ENCODE measurements at regions not wholly inside any gene's neighbourhood (a gene's known extent, or its start where the extent isn't known, plus 50 kb on each side); places are given as distances from the start of the nearest gene placed in this dataset.

- no peak overlapping the region for H3K27ac Mint-ChIP-seq
- DNase-seq = no peak
- no peak for ATAC-seq (replicated peaks)
Observed at GRCh38 chr6:11653028-11653583, 115.6 kb downstream of the TMEM170B start.

DNA sequence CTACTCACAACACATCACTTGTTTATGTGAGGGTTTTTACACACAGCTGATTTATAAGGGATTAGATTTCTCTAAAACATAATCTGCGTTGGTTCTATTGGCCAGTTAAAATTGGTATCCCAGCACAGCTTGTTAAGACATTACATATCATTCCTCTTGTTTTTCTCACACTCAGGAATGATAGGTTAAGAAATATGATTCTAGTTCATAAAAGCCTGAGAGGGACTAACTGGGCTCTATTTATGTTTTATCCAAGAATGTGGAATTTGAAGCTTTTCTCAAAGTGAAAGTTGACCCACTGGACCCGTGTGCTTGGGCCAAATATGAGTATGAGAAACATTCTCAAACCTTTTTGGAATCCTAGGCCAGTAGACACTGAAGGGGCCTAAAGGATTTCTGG lies 117.3 kb downstream of the TMEM170B start:
- no peaks in the 10 kb centered on the region for H3K36me3 Mint-ChIP-seq (ENCODE audit: insufficient read depth)
- peaks cover 60 to 70% of the 10 kb centered on the region in 2 donors for H3K27me3 Mint-ChIP-seq
- H3K4me3 Mint-ChIP-seq = no peak overlapping the region
- H3K9me3 Mint-ChIP-seq = no peaks in the 10 kb centered on the region
- peaks cover 0 to 3% of the 10 kb centered on the region in 2 donors for H3K4me1 Mint-ChIP-seq (ENCODE audit: low read depth in 2 of 2)
- DNase-seq (no peak), ATAC-seq (replicated peaks) (no peak)
- H3K27ac Mint-ChIP-seq = no peak overlapping the region

More at GRCh38 chr6:11653028-11653583, 115.6 kb downstream of the TMEM170B start:
- Mint-ChIP-seq H3K27me3 (peaks cover 62 to 64% of the 10 kb centered on the region in 2 donors), H3K36me3 (ENCODE audit: insufficient read depth) (no peaks in the 10 kb centered on the region), H3K4me3 (no peak overlapping the region), H3K9me3 (no peaks in the 10 kb centered on the region), H3K4me1 (ENCODE audit: low read depth in 2 of 2) (peaks cover 0 to 3% of the 10 kb centered on the region in 2 donors)

DNA sequence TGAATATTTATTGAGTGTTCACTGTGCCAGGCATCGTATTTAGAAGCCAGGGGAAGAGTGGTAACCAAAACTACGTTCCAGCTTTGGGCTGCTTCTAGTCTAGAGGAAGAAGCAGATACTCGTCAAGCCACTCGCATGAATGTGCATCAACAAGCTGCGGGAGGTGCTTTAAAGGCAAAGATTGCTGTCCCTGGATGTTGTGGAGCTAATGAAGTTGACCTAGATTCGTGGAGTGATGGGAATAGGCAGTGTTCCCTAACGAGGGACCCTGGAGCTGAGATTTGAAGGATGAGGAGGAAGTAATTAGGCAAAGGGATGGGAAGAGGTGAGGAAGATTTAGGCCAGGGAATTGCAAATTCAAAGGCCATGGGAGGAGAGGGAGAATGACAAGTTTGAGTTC lies 118.9 kb downstream of the TMEM170B start:
- no peaks in the 10 kb centered on the region for H3K36me3 Mint-ChIP-seq (ENCODE audit: insufficient read depth)
- peaks cover 45 to 62% of the 10 kb centered on the region in 2 donors for H3K27me3 Mint-ChIP-seq
- no peak for ATAC-seq (replicated peaks)
- DNase-seq = no peak
- peaks cover 0 to 3% of the 10 kb centered on the region in 2 donors for H3K4me1 Mint-ChIP-seq (ENCODE audit: low read depth in 2 of 2)
- H3K4me3 Mint-ChIP-seq = no peak overlapping the region
- H3K27ac Mint-ChIP-seq = no peak overlapping the region
- H3K9me3 Mint-ChIP-seq = no peaks in the 10 kb centered on the region

DNA sequence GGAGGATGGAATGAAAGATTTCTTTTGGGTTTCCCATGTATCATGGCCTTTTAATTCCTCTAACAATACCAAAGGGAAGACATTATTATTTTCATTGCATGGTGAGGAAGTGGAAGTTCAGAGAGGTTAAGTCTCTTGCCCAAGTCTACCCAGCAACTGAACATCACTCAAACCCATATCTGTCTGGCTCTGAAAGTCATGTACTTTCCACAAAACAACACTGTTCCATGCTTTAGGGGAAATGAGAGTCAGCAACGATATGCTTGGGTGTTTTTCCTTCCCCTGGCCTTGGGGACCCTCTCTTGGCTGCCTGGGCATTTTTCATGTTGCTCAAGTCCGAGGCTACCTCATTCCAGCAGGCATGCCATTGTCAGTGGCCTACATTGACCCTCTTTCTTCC lies 118.8 kb downstream of the ADTRP start:
- Mint-ChIP-seq H3K4me3 (no peak overlapping the region), H3K27me3 (peaks cover 57 to 70% of the 10 kb centered on the region in 2 donors), H3K27ac (no peak overlapping the region), H3K36me3 (ENCODE audit: insufficient read depth) (no peaks in the 10 kb centered on the region), H3K4me1 (ENCODE audit: low read depth in 2 of 2) (peaks cover 0 to 3% of the 10 kb centered on the region in 2 donors), H3K9me3 (no peaks in the 10 kb centered on the region)
- ATAC-seq (replicated peaks) (no peak), DNase-seq (no peak)

DNA sequence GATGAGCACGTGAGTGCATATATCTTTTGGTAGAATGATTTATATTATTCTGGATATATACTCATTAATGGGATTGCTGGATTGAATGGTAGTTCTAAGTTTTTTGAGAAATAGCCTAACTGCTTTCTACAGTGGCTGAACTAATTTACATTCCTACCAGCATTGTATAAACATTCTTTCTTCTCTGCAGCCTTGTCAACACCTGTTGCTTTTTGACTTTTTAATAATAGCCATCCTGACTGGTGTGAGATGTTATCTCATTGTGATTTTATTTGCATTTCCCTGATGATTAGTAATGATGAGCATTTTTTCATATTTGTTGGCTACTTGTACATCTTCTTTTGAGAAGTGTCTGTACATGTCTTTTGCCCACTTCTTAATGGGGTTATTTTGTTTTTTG lies 116.3 kb downstream of the ADTRP start:
- Mint-ChIP-seq H3K27ac (no peak overlapping the region), H3K36me3 (ENCODE audit: insufficient read depth) (no peaks in the 10 kb centered on the region), H3K9me3 (no peaks in the 10 kb centered on the region), H3K4me1 (ENCODE audit: low read depth in 2 of 2) (no peaks in the 10 kb centered on the region), H3K4me3 (no peak overlapping the region), H3K27me3 (peaks cover 59 to 71% of the 10 kb centered on the region in 2 donors)
- DNase-seq = no peak
- no peak for ATAC-seq (replicated peaks)

DNA sequence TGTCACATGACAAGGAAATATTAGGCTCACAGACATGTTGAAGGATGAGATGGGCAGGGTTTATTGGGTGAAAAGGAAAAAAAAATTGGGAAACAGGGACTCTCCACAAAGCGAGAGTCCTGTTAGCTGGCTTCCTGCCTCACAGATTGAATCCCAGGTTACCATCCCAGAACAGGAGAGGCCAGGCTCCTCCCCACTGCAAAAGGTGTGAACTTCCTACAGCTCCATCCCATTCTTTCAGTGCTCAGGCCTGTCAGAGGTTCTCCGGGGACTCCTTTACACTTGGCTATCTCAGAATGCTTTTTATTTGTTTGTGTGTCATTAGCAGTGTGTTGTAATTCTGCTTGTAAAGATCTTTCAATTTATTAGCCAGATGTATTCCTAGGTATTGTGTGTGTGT lies 115.1 kb downstream of the ADTRP start:
- peaks cover 53 to 71% of the 10 kb centered on the region in 2 donors for H3K27me3 Mint-ChIP-seq
- ATAC-seq (replicated peaks) = no peak
- DNase-seq = no peak
- H3K4me3 Mint-ChIP-seq = no peak overlapping the region
- H3K9me3 Mint-ChIP-seq = no peaks in the 10 kb centered on the region
- H3K4me1 Mint-ChIP-seq (ENCODE audit: low read depth in 2 of 2) = no peaks in the 10 kb centered on the region
- no peak overlapping the region for H3K27ac Mint-ChIP-seq
- no peaks in the 10 kb centered on the region for H3K36me3 Mint-ChIP-seq (ENCODE audit: insufficient read depth)
